Activated CD4-positive, CD25-positive, alpha-beta regulatory T cell treated with anti-CD3 and anti-CD28 coated beads, Interleukin-2, amount 50 U/mL, for 16 hours (primary cell): ENCODE measurements at regions not wholly inside any gene's neighbourhood (a gene's known extent, or its start where the extent isn't known, plus 50 kb on each side); places are given as distances from the start of the nearest gene placed in this dataset.
"Not testable (repeated sequence)": the region's sequence is repeated elsewhere in the genome, so short reads cannot be mapped to it uniquely, and the experiment has no call there.

Source experiments
- DNase-seq: peaks from one replicate; pipeline ENCODE4 v3.0.0-alpha.2; 2020; ENCODE audit warnings: low read depth, low spot score

DNA sequence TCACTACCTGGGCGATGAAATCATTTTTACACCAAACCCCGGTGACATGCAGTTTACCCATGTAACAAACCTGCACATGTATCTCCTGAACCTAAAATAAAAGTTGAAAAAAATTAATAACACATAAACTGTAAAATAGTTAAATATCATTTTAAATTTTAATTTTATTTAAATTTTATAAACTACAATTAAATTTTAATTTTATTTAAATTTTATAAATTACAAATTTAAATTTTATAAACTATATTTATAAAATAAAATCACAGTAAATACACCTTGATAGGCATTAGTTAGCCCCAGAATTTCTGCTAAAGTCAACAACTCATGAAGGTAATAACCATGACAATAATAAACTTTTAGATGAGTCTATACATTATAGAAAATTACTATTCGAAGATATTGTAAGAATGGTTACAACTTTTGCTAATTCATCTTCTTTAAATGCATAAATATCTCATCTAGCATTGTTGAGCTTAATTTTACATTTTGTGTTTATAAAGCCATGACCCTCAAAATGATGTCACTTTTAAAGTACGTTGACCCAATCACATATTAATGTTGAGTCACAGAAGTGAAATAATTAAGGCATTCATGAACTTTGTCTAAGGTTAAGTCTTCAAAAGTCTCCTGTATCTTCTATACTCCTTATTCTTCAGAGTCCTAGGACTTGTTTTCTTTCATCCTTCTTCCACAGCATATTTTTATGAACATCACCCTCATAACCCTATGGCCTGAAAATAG, 755.8 kb upstream of the LCORL start:
- DNase-seq, result no peak

- no peak for DNase-seq
These were observed 746.4 kb upstream of the LCORL start for GRCh38 chr4:18767921-18768320.

- DNase-seq, result no peak
These were observed 735.1 kb upstream of the LCORL start for GRCh38 chr4:18756671-18757070.

DNA sequence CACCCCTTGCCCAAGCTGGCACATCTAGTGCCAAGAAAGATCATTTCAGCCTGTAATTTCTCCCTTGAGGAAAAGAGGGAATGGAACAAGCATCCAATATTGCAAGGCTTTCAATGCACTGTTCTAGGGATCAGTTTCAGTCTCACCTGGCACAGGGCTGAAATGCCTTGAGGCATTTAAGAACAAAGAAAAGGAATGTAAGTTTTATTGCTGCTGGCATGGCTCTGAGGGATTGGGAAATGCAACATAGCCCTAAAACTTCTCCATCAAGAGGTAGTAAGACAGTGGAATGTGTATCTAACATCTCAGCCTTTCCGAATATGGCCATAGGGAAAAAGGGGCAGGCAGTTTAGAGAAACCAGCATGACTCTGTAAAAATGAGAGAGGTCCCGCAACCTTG, 732.6 kb upstream of the LCORL start:
- DNase-seq, result no peak

DNA sequence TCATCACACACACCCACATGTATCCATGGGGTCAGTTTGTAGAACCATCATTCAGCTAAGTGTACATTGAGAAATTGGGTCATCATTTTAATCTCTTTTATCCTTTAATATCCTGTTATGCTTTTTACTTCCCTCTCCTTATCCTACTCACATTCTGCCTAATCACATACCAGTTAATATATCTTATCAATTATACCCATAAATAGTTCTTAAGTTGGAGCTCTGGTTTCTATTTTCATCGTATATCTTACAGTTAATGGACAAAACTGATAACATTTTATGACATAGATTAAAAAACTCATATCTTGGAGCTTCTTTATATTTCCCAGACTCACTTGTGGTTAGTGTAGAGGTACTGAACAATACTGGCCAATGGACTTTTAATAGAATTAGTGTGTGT, 729.5 kb upstream of the LCORL start:
- DNase-seq, result no peak

- DNase-seq, result no peak
These were observed 727.8 kb upstream of the LCORL start for GRCh38 chr4:18749391-18749790.

GRCh38 chr4:18736551-18736950, 715.0 kb upstream of the LCORL start:
- no peak for DNase-seq

- DNase-seq, result no peak
These were observed 714.2 kb upstream of the LCORL start for GRCh38 chr4:18735740-18736268.

GRCh38 chr4:18734405-18734804, 712.9 kb upstream of the LCORL start:
- no peak for DNase-seq

GRCh38 chr4:18733961-18734360, 712.4 kb upstream of the LCORL start:
- no peak for DNase-seq

GRCh38 chr4:18722748-18723191, 701.2 kb upstream of the LCORL start:
- DNase-seq, result no peak

GRCh38 chr4:18698119-18698883, 676.7 kb upstream of the LCORL start:
- no peak for DNase-seq

DNA sequence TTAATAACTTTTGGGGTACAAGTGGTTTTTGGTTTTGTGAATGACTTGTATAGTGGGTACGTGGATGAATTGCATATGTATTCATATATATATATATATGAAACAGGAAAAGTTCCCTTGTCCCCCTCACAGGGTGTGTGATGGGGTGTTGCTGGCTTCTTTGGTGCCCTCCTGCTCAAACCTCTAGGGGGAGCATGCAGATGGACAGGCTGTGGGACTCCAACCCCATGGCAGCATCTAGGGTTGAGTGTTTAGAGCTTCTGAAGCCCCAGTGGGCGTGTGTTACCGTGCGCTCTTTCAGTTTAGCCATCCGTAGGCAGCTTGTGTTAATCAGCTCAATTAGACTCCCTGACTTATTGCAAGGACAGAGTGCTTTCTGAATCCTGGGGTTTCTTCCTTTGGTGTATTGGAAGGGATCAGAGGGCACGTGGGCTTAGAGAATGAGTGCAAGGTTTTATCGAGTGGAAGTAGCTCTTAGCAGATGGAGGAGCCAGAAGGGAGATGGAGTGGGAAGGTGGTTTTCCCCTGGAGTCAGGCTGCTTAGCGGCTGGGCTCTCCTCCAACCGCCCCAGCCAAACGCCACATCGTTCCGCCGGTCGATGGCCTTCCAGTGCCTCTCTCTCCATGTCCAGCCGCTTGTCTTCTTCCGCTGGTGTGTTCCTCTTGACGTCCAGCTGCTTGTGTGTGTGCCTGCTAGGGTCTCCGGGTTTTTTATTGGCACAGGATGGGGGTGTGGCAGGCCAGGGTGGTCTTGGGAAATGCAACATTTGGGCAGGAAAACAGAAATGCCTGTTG, 674.4 kb upstream of the LCORL start:
- no peak for DNase-seq

GRCh38 chr4:18691431-18692200, 670.1 kb upstream of the LCORL start:
- DNase-seq, result no peak

GRCh38 chr4:18690291-18690955, 668.9 kb upstream of the LCORL start:
- DNase-seq, result no peak

GRCh38 chr4:18689308-18690115, 668.0 kb upstream of the LCORL start:
- DNase-seq, result no peak

DNA sequence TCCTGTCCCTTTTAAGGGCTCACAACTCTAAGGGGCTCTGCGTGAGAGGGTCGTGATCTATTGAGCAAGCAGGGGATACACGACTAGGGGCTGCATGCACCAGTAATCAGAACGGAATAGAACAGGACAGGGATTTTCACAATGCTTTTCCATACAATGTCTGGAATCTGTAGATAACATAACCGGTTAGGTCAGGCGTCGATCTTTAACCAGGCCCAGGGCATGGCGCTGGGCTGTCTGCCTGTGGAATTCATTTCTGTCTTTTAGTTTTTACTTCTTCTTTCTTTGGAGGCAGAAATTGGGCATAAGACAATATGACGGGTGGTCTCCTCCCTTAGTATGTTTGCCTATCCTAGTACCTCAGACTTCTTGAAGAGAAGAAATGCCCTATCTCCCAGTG, 666.8 kb upstream of the LCORL start:
- not testable (repeated sequence) for DNase-seq

DNA sequence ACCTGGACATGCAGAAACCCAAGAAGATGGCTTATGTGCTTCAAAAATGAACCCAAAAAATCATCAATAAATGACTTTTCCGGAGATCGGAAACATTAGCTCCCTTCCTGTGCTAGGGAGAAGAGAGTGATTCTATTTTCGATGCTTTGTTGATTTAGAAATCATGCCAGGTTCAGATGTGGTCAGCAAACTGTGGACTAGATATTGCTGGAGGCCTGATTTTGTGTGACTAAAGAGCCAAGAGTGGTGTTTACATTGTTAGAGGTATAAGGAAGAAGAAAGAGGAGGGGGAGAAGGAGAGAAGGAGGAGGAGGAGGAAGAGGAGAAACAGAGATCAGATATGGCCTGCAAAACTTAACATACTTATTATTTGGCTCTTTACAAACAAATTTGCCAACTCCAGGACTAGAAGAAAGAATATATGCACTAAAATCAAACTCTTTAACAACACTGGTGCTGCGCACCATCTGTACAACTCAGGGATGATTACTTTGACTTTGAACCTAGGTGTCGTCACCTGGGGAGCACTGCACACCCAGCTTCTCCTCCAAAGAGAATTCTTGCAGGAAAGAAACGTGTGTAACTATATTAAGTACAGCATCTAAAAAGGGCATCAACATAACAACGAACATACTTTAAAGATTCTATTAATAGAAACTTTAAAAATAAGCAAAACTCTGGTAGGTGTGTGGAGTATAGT, 664.9 kb upstream of the LCORL start:
- no peak for DNase-seq

DNA sequence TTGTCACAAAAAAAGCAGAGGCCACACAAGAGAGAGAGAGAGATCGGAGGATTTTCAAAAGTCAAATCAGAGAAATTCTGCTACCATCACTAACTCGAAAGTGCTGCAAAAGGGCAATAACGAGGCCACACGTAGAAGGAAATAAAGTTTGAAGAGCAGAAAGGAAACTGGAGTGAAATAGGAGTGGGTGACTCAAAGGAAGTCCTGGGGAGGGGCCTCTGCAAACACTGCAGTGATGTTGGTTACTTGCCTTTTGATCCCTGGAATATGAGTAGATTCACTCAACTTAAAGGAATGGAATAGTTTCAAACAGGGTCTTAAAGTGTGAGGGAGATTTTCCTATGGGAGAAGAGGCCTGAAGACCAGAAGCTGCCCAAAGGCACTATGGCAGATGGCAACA, 663.4 kb upstream of the LCORL start:
- DNase-seq, result no peak
